Vagina (tissue), 2 donors: ENCODE measurements at regions not wholly inside any gene's neighbourhood (a gene's known extent, or its start where the extent isn't known, plus 50 kb on each side); places are given as distances from the start of the nearest gene placed in this dataset.

Experiments
- CTCF ChIP-seq, 3 experiments: fragments of 450-650 bp in 2 of 3; fragments of 200-600 bp in 1 of 3; sonication (generic) in 1 of 3; IDR thresholded peaks; one replicate each; pipeline ENCODE4 v1.5.1; 2017 to 2019; ENCODE audit warnings: antibody characterized with exemption in 3 of 3, mild to moderate bottlenecking in 2 of 3, moderate library complexity in 2 of 3
- POLR2A ChIP-seq, 2 donors: fragments of 450-650 bp; IDR thresholded peaks; one replicate each; pipeline ENCODE4 v1.6.1; 2017; ENCODE audit warnings: antibody characterized with exemption in 2 of 2, mild to moderate bottlenecking in 2 of 2, moderate library complexity in 2 of 2

GRCh38 chr2:52676056-52676455, 1091.5 kb upstream of the CHAC2 start:
- TF ChIP-seq POLR2A (IDR thresholded peaks at IDR 0.05) (no peak), CTCF (IDR thresholded peaks at IDR 0.05) (no peak)
